SK-N-SH treated with all-trans-retinoic acid at 6 μM for 48 hours (cell line): ENCODE measurements at regions not wholly inside any gene's neighbourhood (a gene's known extent, or its start where the extent isn't known, plus 50 kb on each side); places are given as distances from the start of the nearest gene placed in this dataset.

Source experiments
- CSDC2 ChIP-seq: fragments of 250-450 bp; sonication (Bioruptor Pico); IDR thresholded peaks from 2 replicates; pipeline ENCODE4 v1.5.0; 2020; ENCODE audit warnings: mild to moderate bottlenecking, moderate library complexity
- PATZ1 ChIP-seq: fragments of 250-450 bp; sonication (Bioruptor Pico); IDR thresholded peaks from 2 replicates; pipeline ENCODE4 v1.8.0; 2020; ENCODE audit warnings: mild to moderate bottlenecking, moderate library complexity, borderline replicate concordance
- RARB ChIP-seq: fragments of 250-450 bp; sonication (Bioruptor Pico); IDR thresholded peaks from 2 replicates; pipeline ENCODE4 v1.8.0; 2021; ENCODE audit warnings: mild to moderate bottlenecking, moderate library complexity
- ZFP3 ChIP-seq: fragments of 250-450 bp; sonication (Bioruptor Pico); IDR thresholded peaks from 2 replicates; pipeline ENCODE4 v1.5.0; 2020; ENCODE audit warnings: mild to moderate bottlenecking, moderate library complexity

- TF ChIP-seq ZFP3 (CRISPR knock-in tag), result no peak
- TF ChIP-seq PATZ1 (CRISPR knock-in tag), result no peak
- TF ChIP-seq RARB (CRISPR knock-in tag), result no peak
- no peak for TF ChIP-seq CSDC2 (CRISPR knock-in tag)
Observed at GRCh38 chr1:13889495-13889894, 189.5 kb downstream of the PRDM2 start.
